Activated CD8-positive, alpha-beta T cell treated with anti-CD3 and anti-CD28 coated beads, Interleukin-2, amount 10 ng/mL, durations not matched to agents 7 days and 5 days (primary cell): ENCODE measurements at regions not wholly inside any gene's neighbourhood (a gene's known extent, or its start where the extent isn't known, plus 50 kb on each side); places are given as distances from the start of the nearest gene placed in this dataset.

Experiments used
- ATAC-seq: fragments of 150-1000 bp; cut with Tn5 transposase; one replicate; pipeline ENCODE4 v1.10.0; 2021; ENCODE audit warnings: moderate library complexity
- CTCF ChIA-PET: fragments of 350-600 bp; sonication (Branson Sonifier 250); formaldehyde crosslinking; loops from one replicate; lab custom pipeline; 2021; ENCODE audit warnings: antibody characterized with exemption; lab: Charles Lee
- POLR2A ChIA-PET: fragments of 350-600 bp; sonication (Branson Sonifier 250); formaldehyde crosslinking; loops from one replicate; lab custom pipeline; 2021; ENCODE audit warnings: antibody characterized with exemption; lab: Charles Lee
- DNase-seq: peaks from one replicate; pipeline ENCODE4 v3.0.0-alpha.2; 2020
- H3K27ac Mint-ChIP-seq: one replicate; pipeline ENCODE4 v1.8.0; 2021; ENCODE audit warnings: mild to moderate bottlenecking, mixed read lengths
- H3K27me3 Mint-ChIP-seq: one replicate; pipeline ENCODE4 v1.8.0; 2021; ENCODE audit warnings: low read depth, mixed read lengths
- H3K36me3 Mint-ChIP-seq: one replicate; pipeline ENCODE4 v1.8.0; 2021; ENCODE audit warnings: low read depth, mixed read lengths
- H3K4me1 Mint-ChIP-seq: one replicate; pipeline ENCODE4 v1.8.0; 2021; ENCODE audit warnings: low read depth, mixed read lengths
- H3K4me3 Mint-ChIP-seq: one replicate; pipeline ENCODE4 v1.8.0; 2021; ENCODE audit warnings: mild to moderate bottlenecking, mixed read lengths
- H3K9me3 Mint-ChIP-seq: one replicate; pipeline ENCODE4 v1.8.0; 2022; ENCODE audit warnings: mixed read lengths; ENCODE audit not compliant: insufficient read depth

GRCh38 chr1:96159379-96159778 is 562.2 kb upstream of the PTBP2 start:
- Mint-ChIP-seq H3K9me3 (peaks cover 18% of the 10 kb centered on the region), H3K36me3 (no peaks in the 10 kb centered on the region), H3K27me3 (no peaks in the 10 kb centered on the region), H3K27ac (no peak overlapping the region), H3K4me3 (no peak overlapping the region), H3K4me1 (no peaks in the 10 kb centered on the region)
- DNase-seq, result no peak
- ChIA-PET POLR2A (no interaction called here), CTCF (no interaction called here)
- ATAC-seq, result no peak

GRCh38 chr1:96164053-96164452 is 557.5 kb upstream of the PTBP2 start:
- POLR2A ChIA-PET, result no interaction called here
- no peak overlapping the region for H3K27ac Mint-ChIP-seq
- H3K4me1 Mint-ChIP-seq, result no peaks in the 10 kb centered on the region
- no peak overlapping the region for H3K4me3 Mint-ChIP-seq
- peaks cover 20% of the 10 kb centered on the region for H3K9me3 Mint-ChIP-seq
- H3K27me3 Mint-ChIP-seq, result no peaks in the 10 kb centered on the region
- H3K36me3 Mint-ChIP-seq, result no peaks in the 10 kb centered on the region
- CTCF ChIA-PET, result no interaction called here
- DNase-seq, result no peak
- no peak for ATAC-seq

DNA sequence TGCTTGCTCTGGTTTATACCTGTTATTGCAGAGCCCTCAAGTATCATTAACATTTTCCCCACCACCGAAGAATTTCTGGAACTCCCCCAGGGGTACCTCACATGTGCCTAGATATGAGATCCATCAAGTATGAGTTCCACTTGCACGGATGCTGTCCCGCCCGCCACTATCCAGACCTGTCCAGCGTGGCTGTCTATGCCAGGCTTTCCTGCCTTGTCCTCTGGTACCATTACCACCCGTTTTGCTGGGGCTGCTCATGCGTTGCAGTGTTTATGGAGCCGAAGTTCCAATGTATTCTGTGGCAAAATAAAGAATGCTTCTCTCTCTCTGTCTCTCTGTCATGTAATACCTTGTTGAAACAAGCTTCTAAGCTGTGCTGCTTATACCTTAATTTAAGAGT is 543.5 kb upstream of the PTBP2 start:
- ChIA-PET POLR2A (no interaction called here), CTCF (no interaction called here)
- ATAC-seq (no peak), DNase-seq (no peak)
- Mint-ChIP-seq H3K4me3 (no peak overlapping the region), H3K27me3 (no peaks in the 10 kb centered on the region), H3K27ac (no peak overlapping the region), H3K36me3 (no peaks in the 10 kb centered on the region), H3K4me1 (no peaks in the 10 kb centered on the region), H3K9me3 (peaks cover 5% of the 10 kb centered on the region)

GRCh38 chr1:96183485-96183884 is 538.1 kb upstream of the PTBP2 start:
- Mint-ChIP-seq H3K36me3 (no peaks in the 10 kb centered on the region), H3K9me3 (peaks cover 3% of the 10 kb centered on the region), H3K4me3 (no peak overlapping the region), H3K27me3 (no peaks in the 10 kb centered on the region), H3K27ac (no peak overlapping the region), H3K4me1 (no peaks in the 10 kb centered on the region)
- ATAC-seq (no peak), DNase-seq (no peak)
- ChIA-PET POLR2A (no interaction called here), CTCF (no interaction called here)

DNA sequence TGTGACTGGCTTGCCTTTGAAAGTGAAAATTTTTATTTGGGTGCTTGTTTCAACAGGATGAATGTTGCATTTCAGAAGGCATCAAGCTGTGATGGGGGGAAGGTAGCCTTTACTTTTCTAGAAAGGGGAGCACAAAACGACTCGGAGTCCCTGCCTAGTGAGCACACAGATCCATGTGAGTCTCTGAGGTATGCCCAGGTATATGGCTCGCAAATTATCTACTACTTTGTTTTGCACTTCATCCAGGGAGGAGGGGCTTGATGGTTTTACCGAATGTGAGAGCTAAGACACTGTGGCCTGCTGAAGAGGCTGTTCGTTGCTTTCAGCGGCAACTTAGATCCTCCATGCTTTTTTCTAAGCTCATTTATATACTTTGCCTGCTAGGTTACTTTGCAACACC is 537.7 kb upstream of the PTBP2 start:
- Mint-ChIP-seq H3K36me3 (no peaks in the 10 kb centered on the region), H3K4me3 (no peak overlapping the region), H3K27me3 (no peaks in the 10 kb centered on the region), H3K27ac (no peak overlapping the region), H3K9me3 (peaks cover 3% of the 10 kb centered on the region), H3K4me1 (no peaks in the 10 kb centered on the region)
- POLR2A ChIA-PET, result no interaction called here
- DNase-seq, result no peak
- no peak for ATAC-seq
- CTCF ChIA-PET, result no interaction called here

GRCh38 chr1:96185181-96185580 is 536.4 kb upstream of the PTBP2 start:
- Mint-ChIP-seq H3K9me3 (peaks cover 3% of the 10 kb centered on the region), H3K4me1 (no peaks in the 10 kb centered on the region), H3K4me3 (no peak overlapping the region), H3K27me3 (no peaks in the 10 kb centered on the region), H3K36me3 (no peaks in the 10 kb centered on the region), H3K27ac (no peak overlapping the region)
- CTCF ChIA-PET, result no interaction called here
- ATAC-seq, result no peak
- DNase-seq, result no peak
- POLR2A ChIA-PET, result no interaction called here

DNA sequence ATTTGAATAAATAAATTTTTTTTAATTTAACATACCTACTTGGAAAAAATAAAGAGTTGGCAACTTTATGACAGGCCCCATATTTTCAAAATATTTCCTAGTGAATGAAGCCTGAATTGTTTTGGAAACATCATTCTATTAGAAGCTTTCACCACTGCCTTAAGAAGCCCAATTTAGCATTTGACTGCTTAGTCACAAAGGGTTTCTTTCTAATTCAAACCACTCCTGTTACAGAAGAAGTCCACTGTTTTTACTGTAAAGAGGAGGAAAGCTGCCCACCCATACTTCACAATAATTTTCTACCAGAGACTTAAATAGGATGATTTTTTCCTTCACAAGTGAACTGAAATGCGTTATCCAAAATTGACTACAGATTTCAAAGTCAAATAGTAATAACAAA is 534.6 kb upstream of the PTBP2 start:
- ChIA-PET POLR2A (no interaction called here), CTCF (no interaction called here)
- ATAC-seq (no peak), DNase-seq (no peak)
- H3K4me1 Mint-ChIP-seq, result no peaks in the 10 kb centered on the region
- H3K27me3 Mint-ChIP-seq, result no peaks in the 10 kb centered on the region
- H3K36me3 Mint-ChIP-seq, result no peaks in the 10 kb centered on the region
- H3K9me3 Mint-ChIP-seq, result peaks cover 8% of the 10 kb centered on the region
- H3K27ac Mint-ChIP-seq, result no peak overlapping the region
- H3K4me3 Mint-ChIP-seq, result no peak overlapping the region

DNA sequence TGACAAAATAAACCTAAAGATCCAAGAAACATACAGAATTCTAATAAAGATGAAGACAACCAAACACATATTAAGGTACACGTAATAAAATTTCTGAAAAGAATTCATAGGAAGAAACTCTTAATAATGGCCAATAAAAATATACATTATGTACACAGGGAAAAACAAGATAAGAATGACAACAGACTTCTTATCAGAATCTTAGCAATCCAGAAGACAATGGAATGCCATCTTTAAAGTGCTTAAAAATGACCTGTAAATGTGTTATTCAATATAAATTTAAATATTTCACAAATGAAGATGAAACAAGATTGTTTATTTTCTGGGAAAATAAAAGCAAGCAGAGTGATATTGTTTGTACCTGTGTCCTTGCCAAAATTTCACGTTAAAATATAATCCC is 530.4 kb upstream of the PTBP2 start:
- DNase-seq, result no peak
- no peaks in the 10 kb centered on the region for H3K4me1 Mint-ChIP-seq
- H3K36me3 Mint-ChIP-seq, result no peaks in the 10 kb centered on the region
- peaks cover 12% of the 10 kb centered on the region for H3K9me3 Mint-ChIP-seq
- H3K27me3 Mint-ChIP-seq, result no peaks in the 10 kb centered on the region
- ChIA-PET POLR2A (no interaction called here), CTCF (no interaction called here)
- H3K4me3 Mint-ChIP-seq, result no peak overlapping the region
- H3K27ac Mint-ChIP-seq, result no peak overlapping the region
- no peak for ATAC-seq

DNA sequence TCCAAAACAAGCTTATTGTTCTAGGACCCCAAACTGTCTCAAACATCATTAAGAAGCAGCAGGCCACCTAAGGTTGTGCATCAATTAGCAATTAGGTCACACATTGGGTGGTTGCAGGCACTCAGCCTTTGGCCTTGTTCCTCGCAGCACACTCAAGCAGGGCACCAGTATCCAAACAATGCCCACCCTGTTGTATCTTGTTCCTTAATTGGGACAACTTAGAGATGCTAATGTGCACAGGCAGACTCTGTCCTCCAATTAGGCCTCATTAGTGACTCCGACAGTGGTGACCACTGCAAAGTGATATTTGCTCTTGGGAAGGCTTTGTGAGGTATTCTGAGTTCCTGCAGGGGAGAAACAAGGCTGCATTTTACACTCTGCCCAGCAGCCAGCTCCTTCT is 515.1 kb upstream of the PTBP2 start:
- no peak for DNase-seq
- H3K27me3 Mint-ChIP-seq, result no peaks in the 10 kb centered on the region
- no peak for ATAC-seq
- no peaks in the 10 kb centered on the region for H3K9me3 Mint-ChIP-seq
- no peaks in the 10 kb centered on the region for H3K4me1 Mint-ChIP-seq
- ChIA-PET POLR2A (no interaction called here), CTCF (no interaction called here)
- H3K36me3 Mint-ChIP-seq, result no peaks in the 10 kb centered on the region
- H3K4me3 Mint-ChIP-seq, result no peak overlapping the region
- no peak overlapping the region for H3K27ac Mint-ChIP-seq

- CTCF ChIA-PET, result no interaction called here
- no peak for DNase-seq
- Mint-ChIP-seq H3K9me3 (no peaks in the 10 kb centered on the region), H3K36me3 (no peaks in the 10 kb centered on the region), H3K27me3 (no peaks in the 10 kb centered on the region), H3K27ac (no peak overlapping the region), H3K4me1 (no peaks in the 10 kb centered on the region), H3K4me3 (no peak overlapping the region)
- ATAC-seq, result no peak
- POLR2A ChIA-PET, result no interaction called here
Measured at GRCh38 chr1:96207936-96208335, 513.6 kb upstream of the PTBP2 start.

- Mint-ChIP-seq H3K9me3 (no peaks in the 10 kb centered on the region), H3K4me3 (no peak overlapping the region), H3K36me3 (no peaks in the 10 kb centered on the region), H3K27ac (no peak overlapping the region), H3K4me1 (no peaks in the 10 kb centered on the region), H3K27me3 (no peaks in the 10 kb centered on the region)
- ChIA-PET CTCF (no interaction called here), POLR2A (no interaction called here)
- ATAC-seq, result no peak
- no peak for DNase-seq
Measured at GRCh38 chr1:96208428-96208827, 513.2 kb upstream of the PTBP2 start.

- POLR2A ChIA-PET, result no interaction called here
- H3K9me3 Mint-ChIP-seq, result no peaks in the 10 kb centered on the region
Measured at GRCh38 chr1:96210054-96210453, 511.5 kb upstream of the PTBP2 start.

GRCh38 chr1:96211202-96211601 is 510.4 kb upstream of the PTBP2 start:
- DNase-seq (no peak), ATAC-seq (no peak)
- no peaks in the 10 kb centered on the region for H3K9me3 Mint-ChIP-seq
- H3K36me3 Mint-ChIP-seq, result no peaks in the 10 kb centered on the region
- no peak overlapping the region for H3K4me3 Mint-ChIP-seq
- no peaks in the 10 kb centered on the region for H3K4me1 Mint-ChIP-seq
- CTCF ChIA-PET, result no interaction called here
- POLR2A ChIA-PET, result no interaction called here
- no peak overlapping the region for H3K27ac Mint-ChIP-seq
- H3K27me3 Mint-ChIP-seq, result no peaks in the 10 kb centered on the region

More at GRCh38 chr1:96210054-96210453, 511.5 kb upstream of the PTBP2 start:
- ATAC-seq (no peak), DNase-seq (no peak)
- Mint-ChIP-seq H3K27me3 (no peaks in the 10 kb centered on the region), H3K4me1 (no peaks in the 10 kb centered on the region), H3K4me3 (no peak overlapping the region), H3K27ac (no peak overlapping the region), H3K36me3 (no peaks in the 10 kb centered on the region)
- CTCF ChIA-PET, result no interaction called here
